ENCODE measurements at regions not wholly inside any gene's neighbourhood (a gene's known extent, or its start where the extent isn't known, plus 50 kb on each side); places are given as distances from the start of the nearest gene placed in this dataset.

- Histone ChIP-seq H3K9me3 (ENCODE audit: control insufficient read depth in 1 of 2, insufficient read depth in 1 of 2, low read length in 2 of 2) (no peaks in the 10 kb centered on the region), H3K27ac (ENCODE audit: low read depth in 1 of 2, low read length in 2 of 2) (no peak overlapping the region), H3K4me1 (ENCODE audit: insufficient read depth, low read length) (no peaks in the 10 kb centered on the region), H3K36me3 (ENCODE audit: insufficient read depth, low read length) (no peaks in the 10 kb centered on the region), H3K27me3 (ENCODE audit: control insufficient read depth in 1 of 2, insufficient read depth in 2 of 2, low read length in 2 of 2) (no peaks in the 10 kb centered on the region), H3K4me3 (ENCODE audit: low read length) (no peak overlapping the region)
- CTCF ChIA-PET = no interaction called here
- H3K9me3 Mint-ChIP-seq = no peaks in the 10 kb centered on the region
- no peak overlapping the region for H3K4me3 Mint-ChIP-seq
- no peak overlapping the region for H3K27ac Mint-ChIP-seq
- H3K36me3 Mint-ChIP-seq (ENCODE audit: low read depth) = no peaks in the 10 kb centered on the region
- no peaks in the 10 kb centered on the region for H3K27me3 Mint-ChIP-seq
- intact Hi-C loops (cut with DNase I, micrococcal nuclease) = no loop called here
- no peaks in the 10 kb centered on the region for H3K4me1 Mint-ChIP-seq (ENCODE audit: low read depth)
- DNase-seq (no peak), ATAC-seq (ENCODE audit: poor library complexity) (no peak)
- TF ChIP-seq CTCF (IDR thresholded peaks at IDR 0.05) = no peak
- POLR2A ChIA-PET = no interaction called here
Measured at GRCh38 chr10:8527773-8528172, 473.3 kb downstream of the GATA3 start.

GRCh38 chr10:8531116-8531515 lies 476.6 kb downstream of the GATA3 start:
- H3K27ac Mint-ChIP-seq = no peak overlapping the region
- Histone ChIP-seq H3K27me3 (ENCODE audit: control insufficient read depth in 1 of 2, insufficient read depth in 2 of 2, low read length in 2 of 2) (peaks cover 0 to 2% of the 10 kb centered on the region in 2 experiments), H3K9me3 (ENCODE audit: control insufficient read depth in 1 of 2, insufficient read depth in 1 of 2, low read length in 2 of 2) (no peaks in the 10 kb centered on the region), H3K4me3 (ENCODE audit: low read length) (no peak overlapping the region), H3K36me3 (ENCODE audit: insufficient read depth, low read length) (no peaks in the 10 kb centered on the region), H3K4me1 (ENCODE audit: insufficient read depth, low read length) (no peaks in the 10 kb centered on the region), H3K27ac (ENCODE audit: low read depth in 1 of 2, low read length in 2 of 2) (no peak overlapping the region)
- H3K4me1 Mint-ChIP-seq (ENCODE audit: low read depth) = no peaks in the 10 kb centered on the region
- no peak overlapping the region for H3K4me3 Mint-ChIP-seq
- no peaks in the 10 kb centered on the region for H3K27me3 Mint-ChIP-seq
- H3K36me3 Mint-ChIP-seq (ENCODE audit: low read depth) = no peaks in the 10 kb centered on the region
- intact Hi-C loops (cut with DNase I, micrococcal nuclease) = no loop called here
- ATAC-seq (ENCODE audit: poor library complexity) (no peak), DNase-seq (no peak)
- POLR2A ChIA-PET = no interaction called here
- no peaks in the 10 kb centered on the region for H3K9me3 Mint-ChIP-seq
- TF ChIP-seq CTCF (IDR thresholded peaks at IDR 0.05) = no peak
- CTCF ChIA-PET = no interaction called here

GRCh38 chr10:8532647-8533046 lies 478.2 kb downstream of the GATA3 start:
- Mint-ChIP-seq H3K9me3 (no peaks in the 10 kb centered on the region), H3K36me3 (ENCODE audit: low read depth) (no peaks in the 10 kb centered on the region), H3K27me3 (no peaks in the 10 kb centered on the region), H3K4me3 (no peak overlapping the region), H3K27ac (no peak overlapping the region), H3K4me1 (ENCODE audit: low read depth) (no peaks in the 10 kb centered on the region)
- ATAC-seq (ENCODE audit: poor library complexity) (no peak), DNase-seq (no peak)
- Histone ChIP-seq H3K36me3 (ENCODE audit: insufficient read depth, low read length) (no peaks in the 10 kb centered on the region), H3K4me3 (ENCODE audit: low read length) (no peak overlapping the region), H3K4me1 (ENCODE audit: insufficient read depth, low read length) (no peaks in the 10 kb centered on the region), H3K9me3 (ENCODE audit: control insufficient read depth in 1 of 2, insufficient read depth in 1 of 2, low read length in 2 of 2) (no peaks in the 10 kb centered on the region), H3K27me3 (ENCODE audit: control insufficient read depth in 1 of 2, insufficient read depth in 2 of 2, low read length in 2 of 2) (peaks cover 0 to 2% of the 10 kb centered on the region in 2 experiments), H3K27ac (ENCODE audit: low read depth in 1 of 2, low read length in 2 of 2) (no peak overlapping the region)
- TF ChIP-seq CTCF (IDR thresholded peaks at IDR 0.05) = no peak
- intact Hi-C loops (cut with DNase I, micrococcal nuclease) = no loop called here
- ChIA-PET CTCF (no interaction called here), POLR2A (no interaction called here)

Data from CD4-positive, alpha-beta T cell (primary cell).